Activated CD4-positive, alpha-beta T cell treated with anti-CD3 and anti-CD28 coated beads, Interleukin-2, Interleukin-6, amounts not matched to agents 100 ng/mL and 50 ng/mL, durations not matched to agents 16 hours and 8 hours (primary cell): ENCODE measurements at regions not wholly inside any gene's neighbourhood (a gene's known extent, or its start where the extent isn't known, plus 50 kb on each side); places are given as distances from the start of the nearest gene placed in this dataset.

Source experiments
- DNase-seq: peaks from one replicate; pipeline ENCODE4 v3.0.0-alpha.2; 2020

DNA sequence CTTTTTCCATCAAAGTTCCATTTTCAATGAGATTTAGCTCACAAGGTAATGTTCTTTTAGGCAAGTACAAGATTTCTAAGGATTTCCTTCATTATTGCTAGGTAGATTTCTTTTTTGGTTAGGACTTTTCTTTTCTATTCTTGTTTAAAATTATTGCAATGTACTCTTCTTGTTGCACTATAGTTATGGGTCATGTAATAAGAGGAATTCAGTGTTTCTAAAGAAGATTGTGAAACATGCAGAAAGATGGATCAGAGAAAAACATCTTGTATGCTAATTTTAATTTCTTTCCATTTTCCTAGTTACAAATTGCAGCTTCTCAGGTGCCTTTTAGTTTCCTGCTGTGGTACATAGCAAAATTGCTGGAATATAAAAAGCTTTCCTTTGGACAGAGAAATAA, 56.1 kb downstream of the BTG1 start:
- DNase-seq: no peak

DNA sequence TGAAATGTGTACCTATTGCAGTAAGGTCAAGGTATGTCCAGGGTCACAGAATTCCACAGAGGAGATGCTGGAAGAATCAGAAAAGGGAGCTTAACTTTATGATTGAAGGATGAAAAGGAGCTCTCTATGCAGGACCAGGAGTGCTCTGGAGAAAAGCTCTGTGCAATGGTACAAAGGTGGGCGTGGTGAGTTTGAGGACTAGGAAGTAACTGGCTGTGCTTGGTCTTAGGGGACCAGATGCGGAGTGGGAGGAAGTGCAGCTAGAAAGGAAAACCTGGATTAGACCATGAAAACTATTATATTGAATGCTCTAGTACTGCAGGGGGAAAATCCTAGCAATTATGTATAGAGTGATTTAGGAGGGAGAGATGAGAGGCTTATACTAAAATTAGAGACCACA, 56.8 kb downstream of the BTG1 start:
- no peak for DNase-seq

DNA sequence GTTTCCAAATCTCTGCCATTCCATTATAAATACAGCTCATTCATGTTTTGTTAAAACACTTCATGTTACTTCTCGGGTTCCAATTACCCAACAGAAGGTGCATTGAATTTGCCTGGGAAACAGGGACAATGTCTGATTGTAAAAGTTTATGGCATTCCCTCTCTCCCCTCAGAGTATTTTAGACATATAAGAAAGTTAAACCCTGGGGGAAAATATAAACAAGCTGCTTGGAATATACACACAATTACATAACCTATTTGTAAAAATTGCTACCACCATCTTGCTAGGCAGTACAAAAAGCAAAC, 60.0 kb downstream of the BTG1 start:
- no peak for DNase-seq

DNA sequence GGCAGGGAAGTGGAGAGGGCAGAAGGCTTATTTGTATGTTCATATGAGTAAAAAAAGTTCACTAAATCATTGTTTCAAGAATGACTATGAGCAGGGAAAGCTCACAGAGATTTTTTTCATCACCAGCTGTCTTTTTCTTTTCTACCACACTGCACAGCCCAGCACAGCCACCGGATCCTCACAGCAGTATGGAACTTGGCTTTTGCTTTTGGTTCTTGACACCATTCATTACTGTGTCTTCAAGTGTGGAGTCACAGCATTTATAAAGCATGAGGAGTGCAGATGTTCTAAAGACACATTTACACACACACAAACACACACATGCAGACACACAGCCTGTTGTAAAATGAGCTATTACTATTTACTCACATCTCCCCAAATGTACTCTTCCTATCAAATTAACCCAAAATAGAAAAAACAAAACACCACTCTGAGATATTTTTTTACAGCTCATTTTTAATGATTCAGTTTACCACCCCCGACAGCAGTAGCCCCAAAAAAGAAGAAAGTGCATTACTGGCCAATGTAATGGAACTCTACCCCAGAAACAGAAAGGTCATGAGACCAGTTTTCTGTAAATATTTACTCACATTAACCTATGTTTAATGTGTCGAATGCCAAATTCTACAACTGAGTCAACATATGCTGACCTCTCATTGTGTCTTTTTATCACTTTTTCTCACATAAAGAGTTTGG, 60.5 kb downstream of the BTG1 start:
- no peak for DNase-seq

DNA sequence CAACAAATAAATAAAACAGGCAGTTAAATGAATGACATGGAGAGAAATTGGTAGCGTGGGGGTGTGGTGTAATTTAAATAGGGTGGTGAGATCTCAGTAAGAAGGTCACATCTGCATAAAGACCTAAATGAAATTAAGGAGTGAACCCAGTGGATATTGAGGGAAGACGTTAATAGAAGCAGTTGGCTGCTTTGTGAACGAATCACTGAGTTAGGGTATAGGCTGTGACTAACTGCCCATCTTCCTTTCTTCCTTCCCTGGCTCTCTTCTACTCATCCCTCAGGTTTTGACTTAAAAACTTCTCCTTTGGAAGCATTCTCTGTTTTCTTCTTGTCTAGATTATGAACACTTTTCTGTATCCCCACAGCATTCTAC, 64.7 kb downstream of the BTG1 start:
- DNase-seq: no peak

DNA sequence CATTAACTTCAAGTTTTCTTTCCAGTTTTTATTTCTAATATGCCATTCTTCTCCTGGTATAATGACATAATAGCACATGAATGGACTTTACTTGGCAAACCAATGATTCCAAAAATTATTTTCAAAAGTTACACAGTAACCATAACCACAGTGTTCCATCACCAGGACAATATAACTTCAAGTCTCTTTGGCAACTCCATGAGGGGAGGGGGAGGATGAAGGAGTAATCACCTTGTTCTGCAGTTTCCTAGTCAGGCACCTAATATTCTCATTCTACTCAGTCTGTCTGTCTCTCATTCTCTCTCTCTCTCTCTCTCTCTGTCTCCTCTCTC, 66.6 kb downstream of the BTG1 start:
- no peak for DNase-seq

DNA sequence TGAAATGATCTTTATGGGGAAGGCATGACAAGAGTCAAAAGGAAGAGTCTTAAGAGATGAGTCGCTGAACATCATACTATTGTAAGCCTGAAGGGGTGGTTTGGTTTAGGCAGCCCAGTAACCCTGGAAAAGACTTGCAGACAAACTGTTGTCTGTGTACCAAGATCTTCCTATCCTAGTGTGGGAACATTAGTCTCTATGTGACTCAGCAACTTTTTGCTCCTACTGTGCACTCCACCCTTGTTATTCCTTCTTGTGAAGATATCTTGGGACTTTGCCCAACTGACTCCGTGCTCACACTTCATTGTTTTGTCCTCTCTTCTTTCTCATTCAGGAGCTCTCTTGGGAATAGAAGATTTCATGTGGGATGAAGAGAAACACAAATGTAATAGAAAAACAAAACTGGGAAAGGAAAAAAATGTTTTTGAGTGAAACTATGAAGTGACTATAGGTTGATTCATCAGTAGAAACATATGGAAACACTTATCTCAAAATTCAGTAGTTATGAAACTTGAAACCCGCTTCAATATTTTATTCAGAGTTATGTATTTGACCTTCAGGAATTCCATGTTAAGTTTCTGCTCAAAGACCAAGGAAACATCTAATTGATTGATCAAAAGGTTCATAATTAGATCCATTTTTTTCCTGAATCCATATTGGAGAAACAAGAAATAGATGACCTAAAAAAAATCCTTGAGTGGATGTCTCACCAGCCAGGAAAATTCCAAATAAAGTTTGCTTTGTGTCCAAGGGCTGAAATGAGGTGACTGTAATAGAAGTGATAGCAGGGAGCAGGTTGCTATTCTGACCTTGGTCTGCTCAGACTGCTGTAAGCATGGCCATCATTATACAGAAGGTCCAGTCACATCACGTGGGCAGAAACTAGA, 67.2 kb downstream of the BTG1 start:
- peak; percentile 21 for DNase-seq

DNA sequence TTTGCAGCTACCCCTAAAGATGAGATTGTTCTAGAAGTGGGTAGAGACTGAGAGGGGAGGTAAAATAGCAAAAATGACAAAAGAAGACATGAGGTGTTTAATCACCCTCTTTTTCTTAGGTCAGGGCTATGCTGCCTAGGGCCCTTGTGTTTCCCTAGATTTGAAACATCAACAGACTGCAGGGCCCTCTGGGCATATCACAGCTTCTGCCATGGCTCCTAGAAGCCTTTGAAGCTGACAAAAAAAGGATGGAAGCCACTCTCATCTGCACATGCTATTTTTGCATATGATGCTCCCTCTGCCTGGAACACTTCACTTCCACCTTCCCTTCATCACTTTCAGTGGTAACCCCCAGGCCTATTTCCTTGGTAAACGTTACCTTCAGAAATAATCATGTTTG, 68.1 kb downstream of the BTG1 start:
- no peak for DNase-seq

DNA sequence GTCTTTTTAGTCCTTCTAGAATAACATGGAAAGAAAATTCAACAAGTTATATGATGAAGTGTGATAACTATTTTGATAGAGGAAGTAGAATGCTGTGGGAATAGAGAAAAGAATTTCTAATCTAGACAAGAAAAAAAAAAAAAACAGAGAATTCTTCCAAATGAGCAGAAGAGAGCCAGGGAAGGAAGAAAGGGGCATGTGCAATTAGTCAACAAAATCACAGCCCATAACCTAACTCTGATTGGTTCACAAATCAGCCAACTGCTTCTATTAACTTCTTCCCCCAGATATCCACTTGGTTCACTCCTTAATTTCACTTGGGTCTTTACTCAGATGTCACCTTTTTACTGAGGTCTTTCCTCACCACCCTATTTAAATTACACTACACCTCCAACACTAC, 69.5 kb downstream of the BTG1 start:
- no peak for DNase-seq

DNA sequence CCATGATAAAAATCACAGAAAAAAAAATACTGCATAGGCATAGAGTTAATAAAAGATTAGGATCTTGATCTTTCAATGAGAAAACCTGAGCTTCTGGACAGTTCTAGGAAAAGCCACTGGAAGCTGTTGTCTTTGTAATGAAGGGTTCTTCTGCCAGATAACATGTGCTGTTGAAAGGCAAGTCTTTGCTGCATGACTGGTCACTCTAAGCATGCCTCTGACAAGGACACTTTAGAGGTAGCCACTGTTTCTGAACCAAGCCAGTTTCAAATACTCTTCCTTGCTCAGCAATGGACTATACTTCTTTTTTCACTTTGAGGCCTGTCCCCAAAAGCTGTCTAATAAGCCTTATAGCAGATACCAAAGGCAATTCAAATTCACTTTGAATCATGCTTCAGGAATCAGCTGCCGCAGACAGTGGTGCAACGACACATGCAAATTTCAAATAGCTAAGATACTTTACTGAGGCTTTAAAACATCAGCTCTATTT, 70.2 kb downstream of the BTG1 start:
- DNase-seq: no peak

DNA sequence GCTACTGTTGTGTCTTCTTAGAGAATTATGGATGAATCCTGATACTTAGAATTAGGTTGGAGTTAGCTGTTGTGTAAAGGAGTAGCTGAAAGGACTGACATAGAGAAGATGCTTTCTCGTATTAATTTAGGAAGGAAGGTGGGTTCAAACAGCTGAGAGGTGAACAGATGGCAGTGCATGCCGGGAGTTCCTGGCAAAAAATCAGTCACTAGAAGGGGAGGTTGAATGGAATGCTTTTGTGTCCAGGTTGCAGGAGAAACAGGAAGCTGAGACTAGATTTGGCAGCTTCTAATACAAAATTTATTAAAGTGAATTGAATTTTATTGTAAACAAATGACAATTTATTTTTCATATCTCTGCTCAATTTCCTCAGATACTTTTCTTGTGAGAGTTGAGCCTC, 70.8 kb downstream of the BTG1 start:
- no peak for DNase-seq

DNA sequence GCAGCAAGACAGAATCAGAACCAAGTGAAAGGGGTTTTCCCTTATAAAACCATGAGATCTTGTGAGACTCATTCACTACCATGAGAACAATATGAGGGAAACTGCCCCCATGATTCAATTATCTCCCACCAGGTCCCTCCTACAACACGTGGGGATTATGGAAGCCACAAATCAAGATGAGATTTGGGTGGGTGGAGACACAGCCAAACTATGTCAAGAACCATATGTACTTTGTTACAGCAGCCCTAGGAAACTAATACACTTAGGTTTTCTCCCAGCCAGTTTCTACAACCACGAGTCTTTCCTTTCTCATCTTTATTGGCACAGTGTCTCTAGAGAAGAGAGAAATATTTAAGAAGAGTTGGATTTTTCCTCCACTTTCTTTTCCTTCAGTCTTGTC, 72.6 kb downstream of the BTG1 start:
- no peak for DNase-seq

DNA sequence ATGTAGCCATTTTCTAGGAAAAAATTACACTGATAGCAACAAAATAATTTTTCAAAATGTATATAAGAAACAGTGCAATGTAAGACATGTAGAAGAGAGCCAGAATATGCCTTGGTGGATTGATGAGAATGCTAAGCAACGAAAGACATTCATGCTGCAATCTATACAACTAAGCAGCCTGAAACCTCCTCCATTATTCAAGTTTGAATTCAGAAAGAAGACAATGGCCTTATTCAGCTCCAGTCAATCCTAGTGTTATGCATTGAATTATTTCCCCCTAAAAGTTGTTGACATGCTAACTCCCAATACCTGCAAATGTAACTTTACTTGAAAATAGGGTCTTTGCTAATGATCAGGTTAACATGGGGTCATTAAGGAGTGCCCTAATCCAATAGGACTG, 73.5 kb downstream of the BTG1 start:
- no peak for DNase-seq

DNA sequence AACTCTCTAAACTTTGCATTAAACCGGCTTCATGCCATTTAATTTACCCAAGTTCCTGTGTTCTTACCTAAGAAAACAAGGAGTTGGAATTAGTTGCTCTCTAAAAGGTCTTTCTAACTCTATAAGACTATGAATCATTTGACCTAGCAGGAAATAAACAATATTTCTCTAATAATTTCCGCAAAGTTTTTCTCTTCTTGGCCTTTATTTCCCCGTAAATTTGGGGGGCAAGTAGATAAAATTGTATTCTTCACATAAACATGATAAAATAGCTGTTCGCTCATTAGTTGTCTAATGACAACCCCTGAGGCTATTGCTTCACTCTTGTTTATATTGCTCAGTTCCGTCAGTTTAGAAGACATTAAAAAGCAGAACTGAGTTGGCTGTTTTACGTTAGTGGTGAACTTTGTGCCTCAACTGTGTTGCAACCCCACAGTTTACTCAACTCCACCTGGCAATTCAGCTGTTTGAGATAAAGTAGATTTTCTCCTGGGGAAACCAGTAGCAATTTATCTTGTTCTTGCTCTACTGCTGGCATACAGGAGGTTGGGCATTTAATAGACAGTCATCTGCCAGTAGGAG, 74.7 kb downstream of the BTG1 start:
- no peak for DNase-seq

DNA sequence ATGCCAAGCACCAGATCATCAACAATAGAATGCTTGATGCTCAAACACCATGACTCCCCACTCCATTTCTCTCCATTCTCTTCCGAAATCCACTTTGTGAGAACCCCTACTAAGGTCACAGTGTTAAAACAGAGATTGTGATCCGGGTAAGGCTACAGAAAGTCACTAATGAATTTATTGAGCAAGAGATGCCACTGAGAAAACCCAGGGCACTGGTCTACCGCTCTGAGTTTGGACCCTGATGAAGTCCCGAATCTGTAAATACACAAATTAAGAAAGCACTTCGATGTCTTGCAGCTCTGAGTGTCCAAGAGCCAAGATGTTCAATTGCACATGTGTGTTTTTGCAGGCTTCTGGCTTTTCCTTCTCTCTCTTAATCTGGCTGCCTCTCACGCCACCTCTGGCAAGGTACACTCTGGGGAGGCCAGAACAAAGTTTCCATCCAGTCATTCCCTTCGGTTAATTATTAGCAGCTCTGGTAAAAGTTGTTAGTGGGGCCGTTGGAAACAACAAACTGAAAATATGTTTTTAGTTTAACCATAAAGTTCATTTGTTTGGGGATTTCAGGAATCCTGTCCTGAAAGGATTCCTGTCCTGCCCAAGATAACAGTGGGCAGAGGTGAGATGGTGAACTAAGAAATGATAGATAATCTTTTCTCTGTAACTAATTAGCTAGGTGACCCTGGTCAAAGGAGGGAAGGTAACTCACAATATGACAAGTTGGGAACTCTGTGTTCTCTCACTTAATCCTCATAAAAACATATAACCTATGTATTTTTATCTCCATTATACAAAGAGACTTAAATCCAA, 75.4 kb downstream of the BTG1 start:
- DNase-seq: no peak

DNA sequence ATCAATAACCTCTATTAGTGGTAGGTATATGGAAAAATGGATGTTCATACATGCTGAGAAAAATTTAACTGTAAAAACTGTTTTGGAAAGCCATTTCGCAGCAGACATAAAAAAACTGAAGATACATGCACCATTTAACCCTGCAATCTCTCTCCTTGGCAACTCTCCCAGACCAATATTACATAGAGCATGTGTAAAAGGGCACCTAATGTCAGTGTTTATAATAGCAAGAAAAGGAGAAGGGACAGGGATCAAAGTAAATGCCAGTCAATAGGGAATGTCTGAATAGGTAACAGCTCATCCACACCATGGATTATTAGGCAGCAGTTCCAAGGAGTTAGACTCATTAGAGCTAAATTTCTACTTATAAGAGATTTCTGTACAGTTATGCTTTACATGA, 77.2 kb downstream of the BTG1 start:
- no peak for DNase-seq

DNA sequence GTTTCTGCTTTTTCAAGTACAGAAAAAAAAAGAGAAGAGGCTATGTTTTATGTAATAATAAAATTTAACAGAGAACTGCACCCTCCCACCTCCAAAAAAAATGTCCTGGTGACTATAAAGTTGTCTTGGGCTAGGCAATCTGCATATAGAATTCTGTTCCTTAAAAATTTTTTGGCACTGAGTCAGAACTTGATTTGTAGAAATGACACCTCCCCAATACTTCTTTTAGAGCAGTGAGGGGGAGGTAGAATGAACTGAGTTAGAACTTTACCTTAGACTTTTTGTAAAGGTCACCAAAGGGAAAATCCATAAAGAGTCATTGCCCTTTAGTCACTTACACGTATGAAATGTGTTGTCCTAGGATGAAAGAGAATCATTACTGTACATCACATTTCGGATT, 80.0 kb downstream of the BTG1 start:
- DNase-seq: no peak

DNA sequence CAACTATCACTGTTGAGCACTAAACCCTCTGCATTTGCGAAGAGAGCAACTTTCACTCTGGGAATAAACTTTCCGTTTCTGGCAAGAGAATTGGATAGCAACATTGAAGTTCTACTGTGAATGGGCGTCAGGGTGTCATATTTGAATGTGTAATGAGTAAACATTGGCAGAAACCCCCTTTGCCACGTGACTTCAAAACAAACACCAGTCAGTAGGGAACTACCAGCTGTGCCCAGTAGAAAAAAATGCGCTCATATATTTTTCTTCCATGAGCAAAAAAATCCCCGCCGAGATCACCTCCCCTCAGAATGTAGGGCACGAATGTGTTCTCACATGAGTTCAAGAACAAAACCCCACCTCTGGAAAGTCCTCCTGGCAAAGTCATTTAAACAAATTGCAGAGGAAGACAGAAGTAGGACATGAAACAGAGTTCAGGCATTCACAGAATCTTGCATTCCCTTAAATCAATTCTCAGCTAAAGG, 80.6 kb downstream of the BTG1 start:
- DNase-seq: peak; percentile 52

DNA sequence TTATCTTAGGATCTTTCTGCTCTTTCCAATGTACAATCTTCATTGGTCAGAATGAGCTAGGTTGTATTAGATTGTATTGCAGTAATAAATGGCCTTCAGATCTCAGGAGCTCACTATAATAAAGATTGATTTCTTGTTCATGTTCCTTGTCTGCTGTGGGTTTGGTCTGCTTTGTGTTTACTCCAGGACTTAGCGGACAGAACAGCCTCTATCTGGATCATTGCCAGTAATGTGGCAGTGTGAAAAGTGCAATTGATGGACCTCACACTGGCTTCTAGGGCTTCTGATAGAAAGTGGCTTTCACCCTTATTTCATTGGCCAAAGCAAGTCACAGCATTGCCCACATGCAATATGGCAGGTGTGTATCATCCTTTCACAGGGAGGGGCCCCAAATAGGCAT, 81.2 kb downstream of the BTG1 start:
- no peak for DNase-seq

DNA sequence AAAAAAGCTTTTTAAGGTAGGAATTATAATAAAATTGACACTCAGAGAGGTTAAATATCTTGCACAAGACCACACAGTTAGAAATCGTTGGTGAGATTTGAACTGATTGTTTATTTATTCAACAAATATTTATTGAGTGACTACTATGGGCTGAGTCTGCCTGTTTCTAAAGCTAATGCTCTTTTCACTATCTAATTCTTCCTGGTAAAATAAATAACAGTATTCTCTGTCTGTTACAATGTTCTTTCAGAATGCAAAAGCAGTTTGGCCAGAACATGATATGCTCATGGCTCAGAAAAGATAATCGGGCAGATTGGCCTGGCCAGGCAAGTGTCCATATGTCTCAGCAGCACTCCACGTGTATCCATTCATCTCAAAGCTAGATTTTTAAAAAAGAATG, 82.0 kb downstream of the BTG1 start:
- DNase-seq: no peak

DNA sequence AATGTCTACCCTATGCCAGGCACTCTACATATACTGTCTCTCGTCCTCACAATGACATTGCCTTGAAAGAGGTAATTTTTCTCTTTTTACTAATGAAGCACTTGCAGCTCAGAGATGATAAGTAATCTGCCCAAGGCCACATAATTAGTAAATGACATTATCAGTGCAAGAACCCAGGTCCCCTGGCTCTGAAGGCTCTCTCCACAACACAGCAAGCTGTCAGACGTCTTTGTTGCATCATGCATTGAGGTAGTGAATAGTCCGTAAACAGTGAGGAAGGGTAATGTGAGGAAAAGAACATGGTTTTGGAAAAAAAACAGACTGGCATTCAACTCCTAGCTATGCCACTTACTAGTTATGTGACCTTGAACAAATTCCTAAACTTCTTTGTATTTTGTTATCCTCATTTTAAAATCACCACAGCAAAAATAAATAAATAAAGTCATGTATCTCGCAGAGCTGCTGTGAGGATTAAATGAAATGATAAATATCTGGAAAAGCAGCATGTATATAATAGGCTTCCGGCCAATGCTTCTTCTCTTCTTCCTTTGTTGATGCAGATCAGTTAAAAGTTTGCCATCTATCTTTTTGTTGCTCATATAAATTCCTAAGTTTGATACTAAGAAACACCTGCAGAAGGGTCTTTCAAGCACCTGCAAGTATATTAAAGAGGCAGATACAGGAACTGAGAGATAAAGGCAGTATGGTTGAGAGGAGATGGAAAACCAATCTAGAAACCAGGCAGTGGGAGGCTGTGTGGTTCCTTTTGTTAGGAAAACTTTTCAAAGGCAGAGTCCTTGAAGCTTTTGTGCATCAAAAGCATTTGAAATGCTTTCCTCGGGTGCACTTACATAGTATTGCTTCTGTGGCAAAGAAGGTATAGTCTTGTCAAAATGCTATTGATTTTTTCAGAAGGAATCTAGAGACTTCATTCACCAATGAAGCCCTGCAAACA, 82.8 kb downstream of the BTG1 start:
- DNase-seq: no peak

DNA sequence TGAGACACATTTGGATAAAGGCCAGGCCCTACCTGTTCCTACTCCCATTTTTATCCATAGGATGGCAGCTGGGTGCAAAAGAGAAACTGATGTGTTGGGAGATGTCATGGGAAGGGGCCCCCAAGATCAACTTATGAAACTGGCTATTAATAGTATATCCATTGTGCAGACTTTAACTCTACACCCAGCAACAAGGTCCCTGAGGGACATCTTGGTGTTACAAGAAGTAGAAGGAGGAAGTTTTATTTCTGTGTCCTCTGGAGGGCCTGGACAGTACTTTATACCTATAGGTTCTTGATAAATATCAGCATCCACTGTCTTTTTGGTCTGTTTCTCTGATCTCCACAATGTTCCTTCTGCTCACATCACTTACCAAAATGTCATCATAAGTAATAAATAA, 84.6 kb downstream of the BTG1 start:
- no peak for DNase-seq
